A673 (cell line): ENCODE measurements at regions not wholly inside any gene's neighbourhood (a gene's known extent, or its start where the extent isn't known, plus 50 kb on each side); places are given as distances from the start of the nearest gene placed in this dataset.

Experiments
- EZH2 ChIP-seq: fragments of 200-600 bp; sonication (generic); IDR thresholded peaks from 2 replicates; pipeline ENCODE4 v1.6.1; 2017; ENCODE audit warnings: borderline replicate concordance, low read depth, mild to moderate bottlenecking, mixed read lengths, antibody characterized with exemption, low read length; ENCODE audit not compliant: poor library complexity, severe bottlenecking
- TF ChIP-seq, protein P1 (sequence below): fragments of 300-800, 200-600 bp; sonication (generic); conservative IDR thresholded peaks from 2 replicates; pipeline ENCODE4 v1.5.1; 2017; ENCODE audit warnings: low read depth, mild to moderate bottlenecking, antibody characterized with exemption, low read length, moderate library complexity, mixed read lengths

DNA sequence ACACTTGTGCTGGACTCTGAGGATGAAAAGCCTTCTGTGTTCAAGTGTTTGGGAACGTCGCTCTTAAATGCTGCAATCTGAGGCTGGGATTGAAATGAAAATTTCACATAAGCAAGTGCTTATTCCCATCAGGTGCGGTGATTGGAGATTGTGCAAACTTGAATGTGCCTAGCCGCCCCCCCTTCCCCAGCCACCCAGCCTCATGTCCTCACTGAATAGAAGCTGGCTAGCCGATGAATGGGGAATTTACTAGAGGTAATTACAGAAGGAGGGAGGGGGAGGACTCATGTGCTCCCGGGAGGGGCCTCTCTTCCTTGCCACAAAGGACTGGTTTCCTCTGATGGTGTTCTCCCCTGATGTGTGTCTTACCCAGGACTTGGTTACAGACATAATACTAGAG, 544.8 kb upstream of the EEF2KMT start:
- TF ChIP-seq, protein P1, sequence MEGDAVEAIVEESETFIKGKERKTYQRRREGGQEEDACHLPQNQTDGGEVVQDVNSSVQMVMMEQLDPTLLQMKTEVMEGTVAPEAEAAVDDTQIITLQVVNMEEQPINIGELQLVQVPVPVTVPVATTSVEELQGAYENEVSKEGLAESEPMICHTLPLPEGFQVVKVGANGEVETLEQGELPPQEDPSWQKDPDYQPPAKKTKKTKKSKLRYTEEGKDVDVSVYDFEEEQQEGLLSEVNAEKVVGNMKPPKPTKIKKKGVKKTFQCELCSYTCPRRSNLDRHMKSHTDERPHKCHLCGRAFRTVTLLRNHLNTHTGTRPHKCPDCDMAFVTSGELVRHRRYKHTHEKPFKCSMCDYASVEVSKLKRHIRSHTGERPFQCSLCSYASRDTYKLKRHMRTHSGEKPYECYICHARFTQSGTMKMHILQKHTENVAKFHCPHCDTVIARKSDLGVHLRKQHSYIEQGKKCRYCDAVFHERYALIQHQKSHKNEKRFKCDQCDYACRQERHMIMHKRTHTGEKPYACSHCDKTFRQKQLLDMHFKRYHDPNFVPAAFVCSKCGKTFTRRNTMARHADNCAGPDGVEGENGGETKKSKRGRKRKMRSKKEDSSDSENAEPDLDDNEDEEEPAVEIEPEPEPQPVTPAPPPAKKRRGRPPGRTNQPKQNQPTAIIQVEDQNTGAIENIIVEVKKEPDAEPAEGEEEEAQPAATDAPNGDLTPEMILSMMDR, result no peak
- no peak for TF ChIP-seq EZH2
